K562 (cell line): ENCODE measurements at regions not wholly inside any gene's neighbourhood (a gene's known extent, or its start where the extent isn't known, plus 50 kb on each side); places are given as distances from the start of the nearest gene placed in this dataset.

Experiments used
- ATAC-seq: fragments of 200-7000 bp; cut with Tn5 transposase; 3 replicates; pipeline ENCODE4 v1.9.1; 2020; ENCODE audit warnings: moderate library complexity
- BruUV-seq: library from RNA; stranded (reverse); fragments of 400-500 nt; replicated peaks from 2 replicates; lab custom pipeline; 2021; lab: Mats Ljungman, UMichigan
- CTCF ChIA-PET: fragments of 300-600 bp; formaldehyde crosslinking; extraction: SDS; loops from one replicate; lab custom pipeline; 2021; ENCODE audit warnings: low intra/inter-chr PET ratio; lab: Yijun Ruan, JAX
- POLR2A ChIA-PET: fragments of 300-600, 350-650 bp; sonication (Branson Sonifier 250); formaldehyde crosslinking; extraction: SDS; loops from one replicate; lab custom pipeline; 2021; ENCODE audit warnings: antibody characterized with exemption, inconsistent platforms; lab: Yijun Ruan, JAX
- DNase-seq, 4 experiments: peaks; one replicate each; pipeline versions ENCODE4 v3.0.0 to v3.0.0-alpha.2; 2011 to 2018; ENCODE audit warnings: low spot score in 3 of 4, mixed read lengths in 3 of 4; ENCODE audit errors: extremely low read depth in 1 of 4
- FAIRE-seq: peaks from 2 replicates; lab custom pipeline; 2011; peaks lifted over from hg19 to GRCh38; lab: Jason Lieb, UNC
- H2AFZ ChIP-seq: 2 replicates; pipeline ENCODE4 v1.6.0; 2011; ENCODE audit warnings: low read depth, low read length, control low read depth, inconsistent platforms
- H3K27ac ChIP-seq: fragments of 200-600 bp; 3 replicates; pipeline ENCODE4 v1.8.0; 2011; ENCODE audit warnings: low read depth, mild to moderate bottlenecking, control low read depth, inconsistent platforms, low read length, moderate library complexity, mixed read lengths; ENCODE audit errors: extremely low read depth
- H3K27me3 ChIP-seq, 2 experiments: fragments of 300-600 bp in 1 of 2; 2 replicates in 1 of 2; 3 replicates in 1 of 2; pipeline versions ENCODE4 v1.6.0 to v1.8.0; 2011; ENCODE audit warnings: inconsistent platforms in 2 of 2, low read length in 2 of 2, mild to moderate bottlenecking in 1 of 2, mixed read lengths in 1 of 2, moderate library complexity in 1 of 2; ENCODE audit not compliant: control insufficient read depth in 2 of 2, insufficient read depth in 2 of 2
- H3K36me3 ChIP-seq: fragments of 300-600 bp; 3 replicates; pipeline ENCODE4 v1.8.0; 2011; ENCODE audit warnings: mild to moderate bottlenecking, low read length, inconsistent platforms; ENCODE audit not compliant: control insufficient read depth, insufficient read depth
- H3K4me1 ChIP-seq, 2 experiments: fragments of 200-600 bp in 1 of 2; replicated peaks in 1 of 2; 2 replicates in 1 of 2; 3 replicates in 1 of 2; pipeline versions ENCODE4 v1.5.1 to v1.8.0; 2011; ENCODE audit warnings: inconsistent platforms in 2 of 2, low read length in 2 of 2, mild to moderate bottlenecking in 1 of 2, mixed read lengths in 1 of 2, moderate library complexity in 1 of 2; ENCODE audit not compliant: control insufficient read depth in 2 of 2, insufficient read depth in 2 of 2
- H3K4me2 ChIP-seq: 2 replicates; pipeline ENCODE4 v1.6.1; 2011; ENCODE audit warnings: low read length, control low read depth, inconsistent platforms, mixed read lengths; ENCODE audit not compliant: insufficient read depth
- H3K4me3 ChIP-seq: fragments of 200-600 bp; sonication (generic), shearing (Covaris generic); 2 replicates; pipeline ENCODE4 v1.5.1; 2016; ENCODE audit warnings: control low read depth, inconsistent platforms
- H3K79me2 ChIP-seq: fragments of 200-600 bp; 3 replicates; pipeline ENCODE4 v1.8.0; 2011; ENCODE audit warnings: low read length, inconsistent platforms; ENCODE audit not compliant: control insufficient read depth, insufficient read depth
- H3K9ac ChIP-seq, 2 experiments: 2 replicates each; pipeline versions ENCODE4 v1.6.0 to v1.6.1; 2011; ENCODE audit warnings: low read depth in 2 of 2, low read length in 2 of 2, control low read depth in 1 of 2, inconsistent platforms in 1 of 2, mild to moderate bottlenecking in 1 of 2, mixed read lengths in 1 of 2; ENCODE audit not compliant: insufficient read depth in 1 of 2
- H3K9me1 ChIP-seq: one replicate; pipeline ENCODE4 v1.6.0; 2011; ENCODE audit warnings: inconsistent platforms, mild to moderate bottlenecking, low read length, moderate library complexity; ENCODE audit not compliant: control insufficient read depth, insufficient read depth
- H3K9me3 ChIP-seq: replicated peaks from 2 replicates; pipeline ENCODE4 v1.5.1; 2011; ENCODE audit warnings: low read depth, low read length, inconsistent platforms; ENCODE audit not compliant: control insufficient read depth, insufficient read depth
- H4K20me1 ChIP-seq: replicated peaks from 2 replicates; pipeline ENCODE4 v1.6.1; 2011; ENCODE audit warnings: low read length, inconsistent platforms, mixed read lengths; ENCODE audit not compliant: control insufficient read depth, insufficient read depth
- E2F6 ChIP-seq, 2 experiments: IDR thresholded peaks; 2 replicates each; pipeline ENCODE4 v1.6.1; 2011; ENCODE audit warnings: borderline replicate concordance in 1 of 2, control low read depth in 1 of 2, low read depth in 1 of 2, low read length in 1 of 2, mild to moderate bottlenecking in 1 of 2, mixed read lengths in 1 of 2, moderate library complexity in 1 of 2; ENCODE audit not compliant: insufficient read depth in 1 of 2, insufficient read length in 1 of 2, poor library complexity in 1 of 2, severe bottlenecking in 1 of 2; ENCODE audit errors: extremely low read depth in 1 of 2
- NR4A1 ChIP-seq, 2 experiments: fragments of 250-450 bp in 1 of 2; fragments of 450-650 bp in 1 of 2; sonication (Bioruptor Pico) in 1 of 2; IDR thresholded peaks; 2 replicates each; pipeline versions ENCODE4 v1.4.0 to v1.6.1; 2016 to 2020; ENCODE audit warnings: mild to moderate bottlenecking in 2 of 2, missing compliant biosample characterization in 1 of 2, missing genetic modification characterization in 1 of 2, moderate library complexity in 1 of 2
- POLR2A ChIP-seq: fragments of 450-650 bp; conservative IDR thresholded peaks from 2 replicates; pipeline ENCODE4 v1.6.1; 2016
- THAP12 ChIP-seq: fragments of 250-450 bp; sonication (Bioruptor Pico); IDR thresholded peaks from 2 replicates; pipeline ENCODE4 v1.9.0; 2021; ENCODE audit warnings: mild to moderate bottlenecking, inconsistent platforms
- ZNF76 ChIP-seq: fragments of 250-450 bp; sonication (Bioruptor Pico); IDR thresholded peaks from 2 replicates; pipeline ENCODE4 v1.4.0; 2020; ENCODE audit warnings: mild to moderate bottlenecking, moderate library complexity, borderline replicate concordance
- ZSCAN32 ChIP-seq: fragments of 450-650 bp; formaldehyde crosslinking; IDR thresholded peaks from 2 replicates; pipeline ENCODE4 v1.4.0; 2020; ENCODE audit warnings: mild to moderate bottlenecking, moderate library complexity
- WGBS: fragments of 100-300 bp; shearing (Covaris generic); methylation state at CpG from one replicate; pipeline ENCODE4 v1.1.6; 2016; ENCODE audit warnings: low coverage, mixed read lengths; ENCODE audit not compliant: insufficient coverage; ENCODE audit errors: missing lambda C conversion rate; 5-methylcytosine and 5-hydroxymethylcytosine counted together
- in situ Hi-C: fragments of 300-500 bp; cut with MboI; formaldehyde crosslinking; loops from 4 replicates; pipeline ENCODE4 v1.15.0; 2018; ENCODE audit warnings: inconsistent platforms, mixed read lengths
- intact Hi-C: fragments of 100-400 bp; cut with micrococcal nuclease; formaldehyde crosslinking; loops from 2 replicates; pipeline ENCODE4 v1.14.2; 2022

- TF ChIP-seq THAP12 (CRISPR knock-in tag) (no peak), E2F6 (IDR thresholded peaks at IDR 0.05; ENCODE audit: borderline replicate concordance in 1 of 2, extremely low read depth in 1 of 2, insufficient read depth in 1 of 2, insufficient read length in 1 of 2, low read depth in 1 of 2, low read length in 1 of 2, poor library complexity in 1 of 2, severe bottlenecking in 1 of 2) (peak in 1 of 2 experiments; percentile 45), ZSCAN32 (CRISPR knock-in tag) (no peak)
Measured at GRCh38 chr19:28475525-28475924, 737.4 kb downstream of the UQCRFS1 start (continued).

- POLR2A ChIA-PET, result interaction anchor here (0.7 to 1.5 kb wide), 4 partner anchors 8 to 147 kb away, joined by 3 to 5 read pairs (median 4); no protein-coding TSS in a partner anchor
- peaks cover 100% of the 10 kb centered on the region for H3K79me2 ChIP-seq
- TF ChIP-seq ZNF76 (CRISPR knock-in tag) (no peak), POLR2A (0 out of 2 replicates have a peak, but pooled peaks have one; percentile 2), NR4A1 (CRISPR knock-in tag; IDR thresholded peaks at IDR 0.05) (no peak), NR4A1 (tag; IDR thresholded peaks at IDR 0.05) (no peak)
- WGBS, result 32% methylated on average over 7 of the region's 7 CpGs
- peaks cover 78% of the 10 kb centered on the region; the same call in 2 of the 3 replicates for H3K36me3 ChIP-seq
- H3K9ac ChIP-seq, result no peak overlapping the region
- H3K27ac ChIP-seq, result no peak overlapping the region
- ATAC-seq (no peak), DNase-seq (no peak), FAIRE-seq (no peak)
- H3K4me1 ChIP-seq, result peaks cover 14 to 23% of the 10 kb centered on the region in 2 experiments
- in situ Hi-C loops (no loop called here), intact Hi-C loops (no loop called here)
- no peak overlapping the region for H3K4me2 ChIP-seq
- H3K9me1 ChIP-seq, result no peaks in the 10 kb centered on the region
- H2AFZ ChIP-seq, result no peak overlapping the region
- no TSS peak for BruUV-seq
- peaks cover 26% of the 10 kb centered on the region for H4K20me1 ChIP-seq
- no peak overlapping the region for H3K4me3 ChIP-seq
- no peaks in the 10 kb centered on the region for H3K9me3 ChIP-seq
- CTCF ChIA-PET, result no interaction called here
- no peaks in the 10 kb centered on the region for H3K27me3 ChIP-seq
Measured at GRCh38 chr19:28472843-28473242, 740.1 kb downstream of the UQCRFS1 start.
